ENCODE measurements at regions not wholly inside any gene's neighbourhood (a gene's known extent, or its start where the extent isn't known, plus 50 kb on each side); places are given as distances from the start of the nearest gene placed in this dataset.

GRCh38 chr15:93321881-93322282 lies 232.9 kb upstream of the RGMA start:
- no peak for DNase-seq (ENCODE audit: low read depth in 2 of 2)

GRCh38 chr15:93319121-93319814 lies 230.3 kb upstream of the RGMA start:
- no peak for DNase-seq (ENCODE audit: low read depth in 2 of 2)

GRCh38 chr15:93317772-93318171 lies 228.8 kb upstream of the RGMA start:
- no peak for DNase-seq (ENCODE audit: low read depth in 2 of 2)

GRCh38 chr15:93314245-93314644 lies 225.2 kb upstream of the RGMA start:
- DNase-seq (ENCODE audit: low read depth in 2 of 2) = no peak

- DNase-seq (ENCODE audit: low read depth in 2 of 2) = no peak
Observed at GRCh38 chr15:93312891-93313486, 224.0 kb upstream of the RGMA start.

- DNase-seq (ENCODE audit: low read depth in 2 of 2) = no peak
Observed at GRCh38 chr15:93311620-93312019, 222.6 kb upstream of the RGMA start.

GRCh38 chr15:93308026-93308690 lies 219.1 kb upstream of the RGMA start:
- no peak for DNase-seq (ENCODE audit: low read depth in 2 of 2)

- no peak for DNase-seq (ENCODE audit: low read depth in 2 of 2)
Observed at GRCh38 chr15:93307513-93307912, 218.5 kb upstream of the RGMA start.

GRCh38 chr15:93305306-93305705 lies 216.3 kb upstream of the RGMA start:
- no peak for DNase-seq (ENCODE audit: low read depth in 2 of 2)

GRCh38 chr15:93302080-93302765 lies 213.2 kb upstream of the RGMA start:
- no peak for DNase-seq (ENCODE audit: low read depth in 2 of 2)

GRCh38 chr15:93300796-93301195 lies 211.8 kb upstream of the RGMA start:
- DNase-seq (ENCODE audit: low read depth in 2 of 2) = no peak

GRCh38 chr15:93299675-93300074 lies 210.7 kb upstream of the RGMA start:
- DNase-seq (ENCODE audit: low read depth in 2 of 2) = no peak

GRCh38 chr15:93298901-93299300 lies 209.9 kb upstream of the RGMA start:
- no peak for DNase-seq (ENCODE audit: low read depth in 2 of 2)

GRCh38 chr15:93296759-93297500 lies 207.9 kb upstream of the RGMA start:
- DNase-seq (ENCODE audit: low read depth in 2 of 2) = no peak

GRCh38 chr15:93294896-93295295 lies 205.9 kb upstream of the RGMA start:
- no peak for DNase-seq (ENCODE audit: low read depth in 2 of 2)

GRCh38 chr15:93294066-93294465 lies 205.1 kb upstream of the RGMA start:
- no peak for DNase-seq (ENCODE audit: low read depth in 2 of 2)

GRCh38 chr15:93291380-93291779 lies 202.4 kb upstream of the RGMA start:
- no peak for DNase-seq (ENCODE audit: low read depth in 2 of 2)

GRCh38 chr15:93290618-93290946 lies 201.6 kb upstream of the RGMA start:
- no peak for DNase-seq (ENCODE audit: low read depth in 2 of 2)

- DNase-seq (ENCODE audit: low read depth in 2 of 2) = no peak
Observed at GRCh38 chr15:93289941-93290617, 201.1 kb upstream of the RGMA start.

- DNase-seq (ENCODE audit: low read depth in 2 of 2) = no peak
Observed at GRCh38 chr15:93288728-93289294, 199.8 kb upstream of the RGMA start.

- DNase-seq (ENCODE audit: low read depth in 2 of 2) = no peak
Observed at GRCh38 chr15:93286446-93286845, 197.4 kb upstream of the RGMA start.

Data from stimulated activated CD4-positive, alpha-beta T cell treated with anti-CD3 and anti-CD28 coated beads, Interleukin-15, amount 100 ng/mL, for 48 hours (primary cell).